ENCODE measurements at regions not wholly inside any gene's neighbourhood (a gene's known extent, or its start where the extent isn't known, plus 50 kb on each side); places are given as distances from the start of the nearest gene placed in this dataset.

DNA sequence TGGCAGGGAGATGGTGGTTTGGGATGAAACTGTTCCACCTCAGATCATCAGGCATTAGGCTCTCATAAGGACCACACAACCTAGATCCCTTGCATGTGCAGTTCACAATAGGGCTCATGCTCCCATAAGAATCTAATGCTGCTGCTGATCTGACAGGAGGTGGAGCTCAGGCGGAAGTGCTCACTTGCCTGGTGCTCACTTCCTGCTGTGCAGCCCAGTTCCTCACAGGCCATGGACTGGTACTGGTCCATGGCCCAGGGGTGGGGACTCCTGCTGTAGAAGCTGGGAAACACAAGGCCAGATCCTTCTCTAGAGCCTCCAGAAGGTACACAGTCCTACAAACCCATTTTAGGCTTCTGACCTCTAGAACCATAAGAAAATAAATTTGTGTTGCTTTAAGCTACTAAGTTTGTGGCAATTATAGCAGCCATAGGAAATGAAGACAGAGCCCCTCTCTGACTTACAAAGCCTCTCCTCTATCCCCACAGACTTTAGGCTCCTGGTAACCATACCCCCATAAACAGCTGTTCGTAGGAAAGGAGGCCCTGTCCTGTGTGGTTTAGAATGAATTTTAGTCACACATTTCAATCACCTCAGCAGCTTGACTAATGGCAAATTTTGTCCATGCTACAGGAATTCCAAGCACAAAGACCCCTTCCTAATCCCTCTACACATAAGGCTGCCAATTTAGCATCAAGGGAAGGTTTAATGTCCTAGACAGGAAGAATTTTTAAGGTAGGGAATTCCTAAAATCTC lies 206.1 kb upstream of the PHYHIPL start:
- DNase-seq (ENCODE audit: low spot score): no peak

DNA sequence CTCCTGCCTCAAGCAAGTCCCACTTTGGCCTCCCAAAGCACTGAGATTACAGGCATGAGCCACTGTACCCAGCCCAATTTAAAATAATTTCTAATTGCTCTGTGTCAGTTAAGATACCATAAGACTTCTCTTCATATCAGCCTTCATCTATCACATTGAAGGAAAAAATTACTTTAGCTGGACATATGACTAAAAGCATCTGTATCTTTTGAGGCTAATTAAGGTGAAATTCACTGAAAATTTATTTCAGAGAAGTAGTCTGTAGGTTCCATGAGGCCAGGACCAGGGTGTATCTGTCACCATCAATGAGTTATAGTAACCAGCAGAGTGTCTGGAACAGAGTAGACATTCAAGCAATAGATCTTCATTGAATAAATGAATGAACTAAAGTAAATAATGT lies 205.2 kb upstream of the PHYHIPL start:
- no peak for DNase-seq (ENCODE audit: low spot score)

DNA sequence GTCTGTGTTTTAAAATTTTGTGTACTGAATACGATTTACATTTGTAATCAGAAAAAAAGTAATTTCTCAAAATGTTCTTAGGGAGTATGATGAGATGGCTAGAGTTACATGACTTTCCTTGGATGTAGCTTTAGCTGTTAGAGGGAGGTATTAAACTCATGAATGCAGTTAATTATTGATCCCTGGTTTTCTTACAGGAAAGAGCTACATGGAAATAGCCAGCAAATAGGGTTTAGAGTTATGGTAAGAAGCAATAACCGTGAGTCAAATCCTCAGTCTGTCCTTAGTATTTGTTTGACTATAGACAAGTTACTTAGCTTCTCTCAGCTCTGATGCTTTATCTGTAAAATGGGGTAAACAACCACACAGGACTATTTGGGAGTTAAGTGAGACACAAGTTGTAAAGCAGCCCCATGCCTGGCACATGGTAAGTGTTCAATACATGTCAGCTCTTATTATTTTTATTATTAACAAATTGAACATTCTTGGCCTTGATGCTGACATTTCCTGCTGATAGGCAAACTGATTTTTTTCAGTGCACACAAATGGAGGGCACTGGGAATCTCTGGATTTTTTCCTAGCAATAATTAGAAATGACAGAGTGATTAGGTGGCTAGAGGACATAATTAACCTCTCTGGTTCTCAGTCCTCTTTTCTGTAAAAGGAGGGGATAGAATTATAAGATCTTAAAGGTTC lies 204.5 kb upstream of the PHYHIPL start:
- no peak for DNase-seq (ENCODE audit: low spot score)

- DNase-seq (ENCODE audit: low spot score): no peak
These were observed 203.7 kb upstream of the PHYHIPL start for GRCh38 chr10:58972576-58973234.

- no peak for DNase-seq (ENCODE audit: low spot score)
These were observed 203.2 kb upstream of the PHYHIPL start for GRCh38 chr10:58973235-58973595.

GRCh38 chr10:58976254-58976653 lies 200.2 kb upstream of the PHYHIPL start:
- DNase-seq (ENCODE audit: low spot score): no peak

DNA sequence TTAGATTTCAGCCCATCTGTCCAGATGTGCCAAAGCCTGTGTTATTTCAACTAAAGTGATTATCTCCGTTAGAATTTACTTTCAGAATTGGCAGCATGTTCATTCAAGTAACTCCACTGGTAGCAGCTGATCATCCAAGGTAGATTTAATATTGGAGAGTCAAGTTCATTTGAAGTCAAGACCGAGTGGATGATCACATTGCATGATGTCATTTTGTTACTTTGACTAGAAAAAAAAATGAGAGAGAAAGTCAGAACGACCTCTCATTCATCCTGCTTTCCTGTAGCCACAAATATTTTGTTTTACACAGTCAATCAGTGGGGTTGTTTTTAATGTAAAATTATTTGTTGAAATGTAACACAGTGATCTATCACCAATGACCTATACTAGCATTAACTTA lies 196.7 kb upstream of the PHYHIPL start:
- no peak for DNase-seq (ENCODE audit: low spot score)

DNA sequence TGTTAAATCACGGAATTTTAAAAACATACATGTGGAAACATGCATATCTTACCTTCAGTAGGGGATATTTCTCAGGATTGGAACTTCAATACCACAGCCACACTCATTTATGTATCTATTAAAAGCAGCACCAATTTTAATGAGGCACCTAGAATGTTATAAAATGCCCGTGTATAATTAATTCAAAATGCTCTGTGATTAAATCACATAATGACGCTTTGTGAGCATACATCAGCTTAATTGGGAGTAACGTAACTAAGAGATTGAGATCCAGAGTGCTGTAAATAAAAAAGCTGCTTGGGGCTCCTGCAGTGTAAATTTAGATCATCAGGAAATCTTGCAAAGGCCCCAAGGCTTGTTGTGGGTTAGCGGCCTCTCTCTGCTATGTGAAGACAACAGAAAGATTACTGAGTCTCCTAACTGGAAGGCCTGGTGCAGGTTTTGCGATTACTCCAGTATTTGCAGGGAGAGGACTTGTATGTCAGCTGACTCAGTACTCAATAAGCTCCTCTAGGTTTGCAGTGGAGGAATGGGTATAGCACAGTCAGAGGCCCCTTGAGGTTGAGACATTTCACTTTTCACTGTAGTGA lies 195.5 kb upstream of the PHYHIPL start:
- DNase-seq (ENCODE audit: low spot score): no peak

DNA sequence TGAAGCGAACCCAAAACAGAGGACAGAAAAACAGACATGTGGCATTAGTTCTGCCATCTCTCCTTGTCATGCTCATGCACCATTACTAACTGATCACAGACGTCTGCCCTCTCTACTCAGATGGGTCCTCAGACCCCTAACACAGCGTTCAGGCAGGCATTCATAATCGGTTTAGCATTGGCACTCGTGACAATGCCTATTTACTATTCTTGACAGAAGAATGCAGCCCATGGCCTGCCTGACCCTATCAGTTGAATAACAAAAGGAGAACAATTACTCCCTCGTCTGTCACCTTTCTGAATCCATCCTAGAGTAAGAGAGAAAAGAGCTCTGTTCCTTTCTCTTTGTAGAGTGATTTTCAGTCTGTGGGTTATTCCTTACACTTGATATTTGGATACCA lies 194.6 kb upstream of the PHYHIPL start:
- DNase-seq (ENCODE audit: low spot score): no peak

DNA sequence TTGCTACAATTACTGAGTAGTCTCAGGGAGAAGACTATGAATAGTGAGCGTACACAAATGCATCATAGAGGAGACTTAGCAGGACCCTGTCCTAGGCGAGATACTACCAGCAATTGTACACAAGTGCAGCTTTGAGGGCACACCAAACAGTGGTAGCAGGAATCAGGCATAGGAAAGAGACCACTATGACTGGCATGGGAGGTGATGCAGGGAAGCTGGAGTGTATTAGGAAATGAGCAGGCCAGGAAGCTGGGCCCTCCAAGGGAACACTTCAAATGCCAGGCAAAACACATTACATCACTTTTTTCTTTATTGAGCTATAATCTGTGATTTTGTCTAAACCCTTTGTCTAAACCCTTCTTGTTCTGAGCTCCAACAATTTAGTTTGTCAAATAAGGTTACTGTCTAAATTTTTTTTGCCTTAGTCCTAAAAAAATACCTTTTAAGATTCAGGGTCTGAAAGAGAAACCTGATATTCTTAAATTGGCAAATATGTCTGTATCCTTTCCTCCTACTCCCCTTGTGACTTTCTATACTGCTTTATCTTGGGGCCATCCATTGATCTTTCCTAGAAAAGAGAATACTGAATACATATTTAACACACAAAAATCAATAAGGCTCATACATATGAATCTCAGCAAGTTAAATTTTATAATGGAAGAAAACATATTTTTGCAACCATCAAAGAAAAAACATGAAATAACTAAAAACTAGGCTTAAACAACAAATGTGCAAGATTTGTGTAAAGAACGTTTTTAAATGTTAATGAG lies 193.8 kb upstream of the PHYHIPL start:
- DNase-seq (ENCODE audit: low spot score): no peak

GRCh38 chr10:58985216-58985615 lies 191.2 kb upstream of the PHYHIPL start:
- DNase-seq (ENCODE audit: low spot score): no peak

- no peak for DNase-seq (ENCODE audit: low spot score)
These were observed 186.9 kb upstream of the PHYHIPL start for GRCh38 chr10:58989486-58990039.

GRCh38 chr10:58990693-58991092 lies 185.8 kb upstream of the PHYHIPL start:
- no peak for DNase-seq (ENCODE audit: low spot score)

GRCh38 chr10:58991856-58992255 lies 184.6 kb upstream of the PHYHIPL start:
- no peak for DNase-seq (ENCODE audit: low spot score)

DNA sequence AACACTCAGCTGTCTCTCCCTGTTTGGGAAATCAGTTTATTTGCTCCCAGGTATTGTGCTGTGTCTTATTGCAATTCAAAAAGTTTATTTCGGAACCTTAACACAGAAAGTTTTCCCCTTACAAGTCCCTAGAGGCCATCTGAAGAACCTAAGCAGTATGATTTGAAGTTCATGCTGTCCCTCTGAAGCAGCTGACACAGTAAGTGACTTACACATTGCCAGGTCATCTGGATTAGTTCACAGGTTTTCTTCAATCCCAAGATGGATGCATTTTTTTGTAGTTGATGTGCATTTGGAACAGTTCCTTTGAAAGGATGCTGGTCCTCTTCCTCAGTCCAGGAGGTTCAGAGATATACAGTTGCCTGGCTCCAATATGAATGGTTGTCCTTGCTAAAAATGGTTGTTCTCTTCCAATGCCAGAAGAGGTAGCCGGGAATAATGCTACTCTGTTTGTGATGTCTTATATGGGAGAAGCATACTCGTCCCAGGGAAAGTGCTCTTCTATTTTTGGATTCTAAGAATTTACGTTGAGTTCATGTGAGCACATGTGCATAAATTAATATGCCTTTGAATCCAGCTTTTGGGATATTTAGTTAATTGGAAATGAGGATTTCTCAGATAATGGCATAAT lies 183.5 kb upstream of the PHYHIPL start:
- DNase-seq (ENCODE audit: low spot score): no peak

- DNase-seq (ENCODE audit: low spot score): no peak
These were observed 182.8 kb upstream of the PHYHIPL start for GRCh38 chr10:58993480-58994221.

- no peak for DNase-seq (ENCODE audit: low spot score)
These were observed 182.0 kb upstream of the PHYHIPL start for GRCh38 chr10:58994226-58995057.

GRCh38 chr10:58995058-58995596 lies 181.3 kb upstream of the PHYHIPL start:
- DNase-seq (ENCODE audit: low spot score): no peak

DNA sequence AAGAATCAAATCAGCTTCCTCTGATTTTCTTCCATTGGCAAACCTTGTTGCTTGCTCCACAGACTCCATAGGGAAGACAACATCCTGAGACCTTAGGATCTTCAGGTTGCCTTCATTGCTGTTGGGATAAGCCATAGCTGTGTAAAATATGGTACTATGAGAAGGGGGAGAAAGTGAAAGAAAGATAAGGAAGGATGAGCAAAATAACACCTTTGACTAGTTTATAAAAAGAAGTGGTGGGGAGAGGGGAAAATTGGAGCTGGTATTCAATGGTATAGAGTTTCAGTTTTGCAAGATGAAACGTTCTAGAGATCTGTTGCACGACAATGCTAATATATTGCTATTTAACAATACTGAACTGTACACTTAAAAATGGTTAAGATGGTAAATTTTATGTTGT lies 180.4 kb upstream of the PHYHIPL start:
- no peak for DNase-seq (ENCODE audit: low spot score)

All from HuH-7 (cell line).